Fibroblast of skin of left biceps (primary cell): ENCODE measurements at regions not wholly inside any gene's neighbourhood (a gene's known extent, or its start where the extent isn't known, plus 50 kb on each side); places are given as distances from the start of the nearest gene placed in this dataset.
"Not testable (repeated sequence)": the region's sequence is repeated elsewhere in the genome, so short reads cannot be mapped to it uniquely, and the experiment has no call there.

Experiments used
- DNase-seq, 2 experiments: peaks; one replicate each; pipeline ENCODE4 v3.0.0-alpha.2; 2013; ENCODE audit warnings: low read depth in 2 of 2

- no peak for DNase-seq
These were observed 713.5 kb downstream of the AMY1C start for GRCh38 chr1:104463126-104463697.

- no peak for DNase-seq
These were observed 716.4 kb downstream of the AMY1C start for GRCh38 chr1:104466068-104466467.

- no peak for DNase-seq
These were observed 717.9 kb downstream of the AMY1C start for GRCh38 chr1:104467590-104467989.

DNA sequence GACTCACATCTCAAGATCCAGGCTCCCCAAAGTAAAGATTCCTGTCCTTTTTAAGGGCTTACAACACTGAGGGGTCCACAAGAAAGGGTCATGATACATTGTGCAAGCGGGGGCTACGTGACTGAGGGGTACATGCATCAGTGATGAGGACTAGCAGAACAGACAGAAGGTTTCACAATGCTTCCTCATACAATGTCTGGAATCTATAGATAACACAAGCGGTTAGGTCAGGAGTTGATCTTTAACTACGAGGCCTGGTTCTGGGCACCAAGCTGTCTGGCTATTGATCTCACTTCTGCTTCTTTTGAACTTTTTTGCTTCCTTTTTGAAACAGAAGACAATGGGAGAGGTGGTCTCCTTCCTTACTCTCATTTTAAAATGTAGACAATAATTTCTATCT lies 718.6 kb downstream of the AMY1C start:
- DNase-seq: no peak

DNA sequence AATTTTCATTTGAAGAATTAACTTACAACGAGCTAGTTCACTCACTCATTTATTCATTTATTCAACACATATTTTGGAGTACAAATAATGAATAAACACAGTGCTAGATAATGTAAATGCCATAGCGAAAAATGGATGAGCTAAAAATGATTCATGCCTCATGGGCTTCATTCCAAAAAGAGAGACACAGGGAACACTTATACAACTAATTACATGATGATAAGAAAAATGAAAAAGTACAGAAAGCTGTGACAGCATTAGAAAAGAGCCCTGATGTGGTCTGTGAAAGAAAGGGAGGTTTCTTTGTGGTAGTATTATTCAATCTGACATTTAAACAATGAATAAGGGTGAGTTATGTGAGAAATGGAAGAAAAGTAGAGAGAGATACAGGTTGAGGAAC lies 726.4 kb downstream of the AMY1C start:
- DNase-seq: no peak

DNA sequence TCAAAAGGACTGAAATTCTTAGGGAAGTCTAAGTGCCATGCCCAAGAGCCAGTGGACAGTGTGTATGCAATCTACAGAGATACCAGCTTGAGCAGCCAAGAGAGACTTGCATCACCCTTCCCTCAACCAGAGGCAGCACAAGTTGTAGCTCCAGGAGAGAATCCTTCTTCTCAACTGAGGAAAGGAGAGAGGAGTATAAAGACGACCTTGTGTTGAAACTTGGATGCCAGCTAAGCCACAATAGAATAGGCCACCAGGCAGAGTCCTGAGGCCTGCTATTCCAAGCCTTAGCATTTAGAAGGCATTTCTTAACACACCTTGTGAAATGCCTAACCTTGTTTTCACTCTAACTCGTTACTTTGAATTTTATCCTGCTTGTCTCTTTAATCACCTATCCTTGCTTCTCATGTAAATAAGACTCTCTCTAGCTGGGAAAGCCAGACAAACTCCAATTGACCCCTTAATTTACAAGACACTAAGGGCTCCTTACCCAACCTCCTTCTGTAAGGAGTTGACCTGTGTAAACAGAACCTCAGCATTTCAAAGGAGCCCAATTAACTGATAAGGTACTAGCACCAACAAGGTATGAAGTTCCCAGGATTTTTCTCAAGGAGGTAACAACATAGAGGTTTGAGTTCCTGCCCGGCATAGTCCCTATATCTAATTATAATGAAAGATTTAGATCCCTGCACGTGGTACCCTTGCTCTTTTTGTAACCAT lies 738.8 kb downstream of the AMY1C start:
- no peak for DNase-seq

DNA sequence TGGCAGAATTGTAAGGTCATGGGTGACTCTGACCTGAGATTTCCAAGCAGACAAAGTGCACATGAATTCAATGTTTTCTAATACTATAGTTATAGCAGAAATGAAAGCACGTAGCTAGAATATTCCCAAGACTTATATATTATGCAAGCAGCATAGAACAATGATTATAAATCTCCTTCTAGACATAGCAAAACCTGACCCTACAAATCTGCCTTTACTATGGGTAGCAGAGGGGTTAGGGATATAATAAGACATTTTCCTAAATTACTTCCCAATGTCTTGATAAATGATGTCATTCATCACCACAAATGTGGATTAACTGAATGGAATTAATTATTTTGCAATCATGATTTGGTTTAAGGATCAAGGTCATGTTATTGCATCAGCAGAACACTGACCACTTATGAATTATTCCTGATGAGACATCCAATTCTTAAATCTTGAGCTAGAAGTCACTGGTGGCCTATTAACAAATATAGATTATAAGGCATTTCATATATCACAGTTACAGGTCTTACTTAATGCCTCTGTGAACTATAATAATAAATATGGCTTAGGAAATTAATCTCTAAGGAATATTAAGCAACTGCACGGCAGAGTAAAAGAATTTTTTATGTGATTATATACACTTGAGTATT lies 776.6 kb downstream of the AMY1C start:
- no peak for DNase-seq

GRCh38 chr1:104531990-104532389 lies 782.3 kb downstream of the AMY1C start:
- no peak for DNase-seq

DNA sequence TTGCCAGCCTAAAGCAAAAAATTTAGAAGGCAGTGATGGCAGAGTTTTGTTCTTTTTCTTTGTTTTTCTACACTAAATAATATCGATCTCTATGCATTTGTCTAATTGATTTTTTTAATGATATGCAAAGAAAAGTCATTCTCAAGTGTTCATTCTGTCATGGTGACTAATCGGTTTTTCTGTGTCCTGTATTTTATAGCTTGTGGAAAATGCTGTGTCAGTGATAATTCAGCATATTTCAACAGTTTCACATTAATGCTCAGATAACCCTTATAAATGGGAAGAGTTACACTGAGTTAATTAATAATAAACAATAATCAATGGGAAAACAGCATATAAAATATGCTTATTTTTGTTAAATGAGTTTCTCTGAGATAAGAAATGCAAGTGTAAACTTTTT lies 824.9 kb downstream of the AMY1C start:
- DNase-seq: no peak

DNA sequence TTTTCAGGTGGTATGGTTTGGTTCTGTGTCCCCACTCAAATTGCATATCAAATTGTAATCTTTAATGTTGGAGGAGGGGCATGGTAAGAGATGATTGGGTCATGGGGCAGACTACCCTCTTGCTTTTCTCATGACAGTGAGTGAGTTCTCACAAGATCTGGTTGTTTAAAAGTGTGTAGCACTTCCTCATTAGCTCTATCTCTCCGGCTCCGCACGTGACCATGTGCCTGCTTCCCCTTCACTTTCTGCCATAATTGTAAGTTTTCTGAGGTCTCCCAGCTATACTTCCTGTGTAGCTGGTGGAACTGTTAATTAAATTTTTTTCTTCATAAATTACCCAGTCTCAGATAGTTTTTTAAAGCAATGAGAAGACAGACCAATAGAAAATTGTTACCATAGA lies 843.2 kb downstream of the AMY1C start:
- no peak for DNase-seq

GRCh38 chr1:104593413-104594187 lies 843.9 kb downstream of the AMY1C start:
- DNase-seq: no peak

DNA sequence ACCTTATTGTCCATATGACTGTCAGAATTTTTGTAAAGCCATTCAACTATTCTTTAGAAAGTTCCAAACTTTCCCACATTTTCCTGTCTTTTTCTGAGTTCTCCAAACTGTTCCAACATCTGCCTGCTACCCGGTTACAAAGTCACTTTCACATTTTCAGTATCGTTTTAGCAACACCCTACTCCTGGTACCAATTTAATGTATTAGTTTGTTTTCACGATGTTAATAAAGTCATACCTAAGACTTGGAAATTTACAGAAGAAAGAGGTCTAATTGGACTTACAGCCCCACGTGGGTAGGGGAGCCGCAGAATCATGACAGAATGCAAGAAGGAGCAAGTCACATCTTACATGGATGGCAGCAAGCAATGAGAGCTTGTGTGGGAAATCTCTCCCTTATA lies 867.8 kb downstream of the AMY1C start:
- no peak for DNase-seq

- DNase-seq: no peak
These were observed 871.5 kb downstream of the AMY1C start for GRCh38 chr1:104621221-104621620.

- no peak for DNase-seq
These were observed 874.8 kb downstream of the AMY1C start for GRCh38 chr1:104624538-104624937.

GRCh38 chr1:104629589-104629988 lies 879.9 kb downstream of the AMY1C start:
- no peak for DNase-seq

DNA sequence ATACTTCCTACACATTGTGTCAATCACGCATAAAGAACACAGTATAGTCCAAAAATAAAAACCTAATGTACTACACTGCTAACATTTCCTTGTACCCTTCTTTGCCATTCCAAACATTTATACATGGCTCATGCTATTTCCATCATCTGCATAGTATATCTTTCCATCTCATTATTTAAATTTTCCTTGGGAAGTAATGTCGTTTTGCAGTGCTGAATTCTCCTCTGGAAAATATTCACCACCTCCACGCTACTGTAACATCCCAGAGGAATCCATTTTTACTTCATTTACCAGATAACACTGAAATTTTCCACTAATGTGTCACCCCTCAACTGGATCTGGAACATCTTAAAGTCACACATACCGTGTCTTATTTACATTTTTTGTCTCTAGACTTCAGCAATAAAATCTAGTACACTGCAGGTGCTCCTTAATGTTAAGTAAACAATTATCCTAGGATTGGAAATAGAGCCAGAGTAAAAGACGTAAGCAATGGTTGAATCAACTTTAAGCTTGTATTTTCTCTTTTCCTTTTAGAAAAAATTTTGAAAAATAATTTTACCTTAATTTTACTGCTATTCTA lies 881.0 kb downstream of the AMY1C start:
- no peak for DNase-seq

GRCh38 chr1:104636581-104636980 lies 886.9 kb downstream of the AMY1C start:
- no peak for DNase-seq

- no peak for DNase-seq
These were observed 896.5 kb downstream of the AMY1C start for GRCh38 chr1:104646233-104646632.

GRCh38 chr1:104648269-104648691 lies 898.6 kb downstream of the AMY1C start:
- DNase-seq: no peak

DNA sequence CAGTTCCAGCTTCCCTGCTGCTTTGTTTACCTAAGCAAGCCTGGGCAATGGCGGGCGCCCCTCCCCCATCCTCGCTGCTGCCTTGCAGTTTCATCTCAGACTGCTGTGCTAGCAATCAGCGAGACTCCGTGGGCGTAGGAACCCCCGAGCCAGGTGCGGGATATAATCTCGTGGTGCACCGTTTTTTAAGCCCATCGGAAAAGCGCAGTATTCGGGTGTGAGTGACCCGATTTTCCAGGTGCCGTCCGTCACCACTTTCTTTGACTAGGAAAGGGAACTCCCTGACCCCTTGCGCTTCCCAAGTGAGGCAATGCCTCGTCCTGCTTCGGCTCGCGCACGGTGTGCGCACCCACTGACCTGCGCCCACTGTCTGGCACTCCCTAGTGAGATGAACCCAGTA lies 914.7 kb downstream of the AMY1C start:
- DNase-seq: not testable (repeated sequence)

- no peak for DNase-seq
These were observed 915.6 kb downstream of the AMY1C start for GRCh38 chr1:104665300-104665699.

- DNase-seq: no peak
These were observed 922.1 kb downstream of the AMY1C start for GRCh38 chr1:104671684-104672353.
